ENCODE measurements at regions not wholly inside any gene's neighbourhood (a gene's known extent, or its start where the extent isn't known, plus 50 kb on each side); places are given as distances from the start of the nearest gene placed in this dataset.

- Mint-ChIP-seq H3K27me3 (ENCODE audit: insufficient read depth) (no peaks in the 10 kb centered on the region), H3K27ac (no peak overlapping the region)
These were observed 77.1 kb upstream of the TNR start for GRCh38 chr1:175820456-175821025.

GRCh38 chr1:175818929-175819328, 75.5 kb upstream of the TNR start:
- peaks cover 7% of the 10 kb centered on the region; the same call in 1 of the 2 replicates for H3K4me1 Mint-ChIP-seq (ENCODE audit: low read depth)
- no peak for DNase-seq
- H3K27ac Mint-ChIP-seq, result no peak overlapping the region
- H3K4me3 Mint-ChIP-seq, result no peak overlapping the region
- H3K36me3 Mint-ChIP-seq (ENCODE audit: low read depth), result peaks cover 7% of the 10 kb centered on the region; the same call in 1 of the 2 replicates
- no peaks in the 10 kb centered on the region for H3K27me3 Mint-ChIP-seq (ENCODE audit: insufficient read depth)
- peaks cover 30% of the 10 kb centered on the region for H3K9me3 Mint-ChIP-seq
- no peak for TF ChIP-seq CTCF (IDR thresholded peaks at IDR 0.05)

More at GRCh38 chr1:175820456-175821025, 77.1 kb upstream of the TNR start:
- peaks cover 7% of the 10 kb centered on the region; the same call in 1 of the 2 replicates for H3K36me3 Mint-ChIP-seq (ENCODE audit: low read depth)
- peaks cover 23% of the 10 kb centered on the region for H3K9me3 Mint-ChIP-seq
- DNase-seq, result no peak
- no peak overlapping the region for H3K4me3 Mint-ChIP-seq
- peaks cover 7% of the 10 kb centered on the region; the same call in 1 of the 2 replicates for H3K4me1 Mint-ChIP-seq (ENCODE audit: low read depth)
- TF ChIP-seq CTCF (IDR thresholded peaks at IDR 0.05), result no peak

DNA sequence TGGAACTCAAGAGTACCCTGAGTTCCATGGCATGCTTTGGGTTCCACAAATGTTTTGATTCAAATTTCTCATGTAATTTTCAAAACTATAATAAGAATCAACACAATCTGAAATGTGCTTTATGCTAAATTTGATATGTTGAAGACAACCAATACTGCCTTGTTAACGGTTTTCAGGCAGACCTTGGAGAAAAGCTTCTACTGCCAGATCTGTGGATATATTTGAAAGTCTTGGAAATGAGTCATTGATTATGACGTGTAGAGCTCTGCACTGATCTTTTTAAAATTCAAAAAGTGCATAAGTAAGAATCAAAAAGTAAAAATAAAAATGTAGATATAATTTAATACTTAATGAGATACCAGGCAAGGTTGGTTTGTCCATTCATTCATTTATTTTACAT, 74.0 kb upstream of the TNR start:
- Mint-ChIP-seq H3K9me3 (peaks cover 25% of the 10 kb centered on the region), H3K4me1 (ENCODE audit: low read depth) (peaks cover 3% of the 10 kb centered on the region; the same call in 1 of the 2 replicates), H3K27ac (no peak overlapping the region), H3K36me3 (ENCODE audit: low read depth) (peaks cover 7% of the 10 kb centered on the region; the same call in 1 of the 2 replicates), H3K4me3 (no peak overlapping the region), H3K27me3 (ENCODE audit: insufficient read depth) (no peaks in the 10 kb centered on the region)
- no peak for DNase-seq
- no peak for TF ChIP-seq CTCF (IDR thresholded peaks at IDR 0.05)

DNA sequence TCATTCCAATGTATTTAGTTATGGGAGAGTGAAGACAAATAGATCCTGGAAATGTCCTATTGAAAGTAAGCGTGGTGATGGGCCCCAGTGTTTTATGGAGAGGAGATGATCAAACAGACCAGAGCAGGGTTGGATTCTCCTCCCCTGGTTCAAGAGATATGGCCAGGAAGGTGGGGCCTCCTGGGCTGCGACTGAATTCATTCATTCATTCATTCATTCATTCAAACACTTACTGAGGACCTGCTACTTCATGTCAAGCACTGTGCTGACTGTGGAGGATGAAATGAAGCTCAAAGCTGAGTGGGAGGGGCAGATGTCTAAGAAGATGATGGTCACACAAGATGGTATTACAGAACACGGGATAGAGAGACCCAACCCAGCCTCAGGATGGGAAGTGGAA, 71.5 kb upstream of the TNR start:
- peaks cover 23% of the 10 kb centered on the region for H3K9me3 Mint-ChIP-seq
- H3K27me3 Mint-ChIP-seq (ENCODE audit: insufficient read depth), result no peaks in the 10 kb centered on the region
- TF ChIP-seq CTCF (IDR thresholded peaks at IDR 0.05), result no peak
- DNase-seq, result no peak
- no peak overlapping the region for H3K27ac Mint-ChIP-seq
- peaks cover 7% of the 10 kb centered on the region; the same call in 1 of the 2 replicates for H3K36me3 Mint-ChIP-seq (ENCODE audit: low read depth)
- H3K4me3 Mint-ChIP-seq, result no peak overlapping the region
- no peaks in the 10 kb centered on the region for H3K4me1 Mint-ChIP-seq (ENCODE audit: low read depth)

GRCh38 chr1:175812936-175813335, 69.5 kb upstream of the TNR start:
- Mint-ChIP-seq H3K9me3 (peaks cover 20% of the 10 kb centered on the region), H3K4me1 (ENCODE audit: low read depth) (no peaks in the 10 kb centered on the region), H3K27me3 (ENCODE audit: insufficient read depth) (no peaks in the 10 kb centered on the region), H3K4me3 (no peak overlapping the region), H3K36me3 (ENCODE audit: low read depth) (no peaks in the 10 kb centered on the region), H3K27ac (no peak overlapping the region)
- no peak for DNase-seq
- no peak for TF ChIP-seq CTCF (IDR thresholded peaks at IDR 0.05)
